ENCODE measurements at regions not wholly inside any gene's neighbourhood (a gene's known extent, or its start where the extent isn't known, plus 50 kb on each side); places are given as distances from the start of the nearest gene placed in this dataset. TPM values are rescaled to one million over a fixed set of nuclear protein-coding genes. Genes with fewer than 3 reads are reported as not detected.

- DNase-seq (no peak), ATAC-seq (no peak)
- TF ChIP-seq POLR2A (IDR thresholded peaks at IDR 0.05) (no peak), CTCF (IDR thresholded peaks at IDR 0.05) (no peak)
- peaks cover 4% of the 10 kb centered on the region for H3K4me1 ChIP-seq
- no peaks in the 10 kb centered on the region for H3K27me3 ChIP-seq
- no peaks in the 10 kb centered on the region for H3K36me3 ChIP-seq (replicated peaks in 1 of 2; ENCODE audit: insufficient read depth in 1 of 2, low read depth in 2 of 2)
- no peaks in the 10 kb centered on the region for H3K9me3 ChIP-seq
- intact Hi-C loops (cut with DNase I) = loop anchor here (5.0 kb wide), 1 partner anchor 122 kb away; no protein-coding TSS in a partner anchor
- H3K27ac ChIP-seq = no peak overlapping the region
- H3K4me3 ChIP-seq = no peak overlapping the region
These were observed 52.1 kb upstream of the TMEM72 start for GRCh38 chr10:44858988-44859387.

- H3K4me3 ChIP-seq = no peak overlapping the region
- no peaks in the 10 kb centered on the region for H3K9me3 ChIP-seq
- H3K36me3 ChIP-seq (replicated peaks in 1 of 2; ENCODE audit: insufficient read depth in 1 of 2, low read depth in 2 of 2) = no peaks in the 10 kb centered on the region
- peaks cover 11% of the 10 kb centered on the region for H3K4me1 ChIP-seq
- TF ChIP-seq POLR2A (IDR thresholded peaks at IDR 0.05) (no peak), CTCF (IDR thresholded peaks at IDR 0.05) (no peak)
- ATAC-seq (no peak), DNase-seq (no peak)
- no peaks in the 10 kb centered on the region for H3K27me3 ChIP-seq
- WGBS, 2 donors = 59 to 75% methylated on average over 13 of the region's 13 CpGs
- no peak overlapping the region for H3K27ac ChIP-seq
- intact Hi-C loops (cut with DNase I) = loop anchor here (5.0 kb wide), 3 partner anchors 122 to 1187 kb away; no protein-coding TSS in a partner anchor
These were observed 51.4 kb upstream of the TMEM72 start for GRCh38 chr10:44859546-44860285.

GRCh38 chr10:44860811-44861736, 50.1 kb upstream of the TMEM72 start:
- H3K36me3 ChIP-seq (replicated peaks in 1 of 2; ENCODE audit: insufficient read depth in 1 of 2, low read depth in 2 of 2) = no peaks in the 10 kb centered on the region
- DNase-seq = peak in 1 of 4 donors; percentile 20
- intact Hi-C loops (cut with DNase I) = loop anchor here (5.0 kb wide), 2 partner anchors 469 to 1189 kb away; no protein-coding TSS in a partner anchor
- H3K27me3 ChIP-seq = no peaks in the 10 kb centered on the region
- WGBS, 2 donors = 69 to 83% methylated on average over 8 to 10 of the region's 10 CpGs
- no peak for ATAC-seq
- no peaks in the 10 kb centered on the region for H3K9me3 ChIP-seq
- no peak for TF ChIP-seq CTCF (IDR thresholded peaks at IDR 0.05)
- TF ChIP-seq POLR2A (IDR thresholded peaks at IDR 0.05) = no peak
- peaks cover 16% of the 10 kb centered on the region for H3K4me1 ChIP-seq
- no peak overlapping the region for H3K27ac ChIP-seq
- no peak overlapping the region for H3K4me3 ChIP-seq

Small RNA genes in the stretch of these regions (small RNA-seq; reads per million reads assigned to genes)
- not detected for gene AL356157.2

Data from body of pancreas (tissue), 4 donors.